Neural cell (in vitro differentiated cells): ENCODE measurements at regions not wholly inside any gene's neighbourhood (a gene's known extent, or its start where the extent isn't known, plus 50 kb on each side); places are given as distances from the start of the nearest gene placed in this dataset.

Experiments used
- H2AFZ ChIP-seq: fragments of 200-600, 300-800 bp; sonication (generic), shearing (Covaris generic); 2 replicates; pipeline ENCODE4 v1.6.0; 2014; ENCODE audit warnings: low read depth, mild to moderate bottlenecking, antibody characterized with exemption, low read length, moderate library complexity
- H3F3A ChIP-seq: fragments of 200-600 bp; shearing (Covaris generic); 2 replicates; pipeline ENCODE4 v1.6.1; 2016; ENCODE audit warnings: mild to moderate bottlenecking, moderate library complexity, mixed read lengths, antibody characterized with exemption, low read length; ENCODE audit not compliant: insufficient read depth, poor library complexity, severe bottlenecking
- H3K27ac ChIP-seq: fragments of 200-600, 300-800 bp; sonication (generic), shearing (Covaris generic); 2 replicates; pipeline ENCODE4 v1.5.1; 2014; ENCODE audit warnings: mild to moderate bottlenecking, low read length, moderate library complexity
- H3K27me3 ChIP-seq: fragments of 300-800, 200-600 bp; sonication (generic), shearing (Covaris generic); 2 replicates; pipeline ENCODE4 v1.6.0; 2014; ENCODE audit warnings: mild to moderate bottlenecking, low read depth, low read length, moderate library complexity; ENCODE audit not compliant: insufficient read depth
- H3K36me3 ChIP-seq: fragments of 300-800, 200-600 bp; sonication (generic), shearing (Covaris generic); 2 replicates; pipeline ENCODE4 v1.5.1; 2014; ENCODE audit warnings: mild to moderate bottlenecking, antibody characterized with exemption, low read length, moderate library complexity; ENCODE audit not compliant: insufficient read depth
- H3K4me2 ChIP-seq: fragments of 300-800, 200-600 bp; sonication (generic), shearing (Covaris generic); 2 replicates; pipeline ENCODE4 v1.6.0; 2014; ENCODE audit warnings: mild to moderate bottlenecking, low read length
- H3K4me3 ChIP-seq: fragments of 300-800, 200-600 bp; sonication (generic), shearing (Covaris generic); 2 replicates; pipeline ENCODE4 v1.5.1; 2014; ENCODE audit warnings: mild to moderate bottlenecking, low read length, moderate library complexity
- H3K79me2 ChIP-seq: fragments of 200-600 bp; shearing (Covaris generic); replicated peaks from 2 replicates; pipeline ENCODE4 v1.6.0; 2014; ENCODE audit warnings: mild to moderate bottlenecking, low read length, moderate library complexity; ENCODE audit not compliant: insufficient read depth
- H3K9ac ChIP-seq: fragments of 300-800, 200-600 bp; sonication (generic), shearing (Covaris generic); 2 replicates; pipeline ENCODE4 v1.6.1; 2016; ENCODE audit warnings: mild to moderate bottlenecking, low read length, mixed read lengths
- H3K9me2 ChIP-seq: fragments of 200-600 bp; shearing (Covaris generic); 2 replicates; pipeline ENCODE4 v1.6.1; 2016; ENCODE audit warnings: mild to moderate bottlenecking, low read length, mixed read lengths; ENCODE audit not compliant: insufficient read depth
- H3K9me3 ChIP-seq: fragments of 200-600, 300-800 bp; sonication (generic), shearing (Covaris generic); 2 replicates; pipeline ENCODE4 v1.6.1; 2016; ENCODE audit warnings: mild to moderate bottlenecking, mixed run types, low read length, moderate library complexity, mixed read lengths
- H4K20me1 ChIP-seq: fragments of 200-600 bp; shearing (Covaris generic); 2 replicates; pipeline ENCODE4 v1.6.1; 2016; ENCODE audit warnings: mild to moderate bottlenecking, mixed run types; ENCODE audit not compliant: insufficient read depth
- EP300 ChIP-seq: fragments of 450-650 bp; conservative IDR thresholded peaks from 2 replicates; pipeline ENCODE4 v1.6.1; 2014; ENCODE audit warnings: antibody characterized with exemption, mild to moderate bottlenecking, moderate library complexity; ENCODE audit not compliant: poor library complexity, severe bottlenecking
- EZH2 ChIP-seq: fragments of 200-600, 300-800 bp; shearing (Covaris generic), sonication (generic); IDR thresholded peaks from 2 replicates; pipeline ENCODE4 v1.6.1; 2014; ENCODE audit warnings: antibody characterized with exemption, low read length, borderline replicate concordance, mild to moderate bottlenecking; ENCODE audit not compliant: insufficient read depth, poor library complexity, severe bottlenecking
- MXI1 ChIP-seq: fragments of 450-650 bp; conservative IDR thresholded peaks from 2 replicates; pipeline ENCODE4 v1.6.1; 2014; ENCODE audit warnings: antibody characterized with exemption, mild to moderate bottlenecking; ENCODE audit not compliant: poor library complexity, severe bottlenecking
- POLR2AphosphoS5 ChIP-seq: IDR thresholded peaks from 2 replicates; pipeline ENCODE4 v1.6.1; 2012
- RAD21 ChIP-seq: fragments of 450-650 bp; conservative IDR thresholded peaks from 2 replicates; pipeline ENCODE4 v1.6.1; 2014; ENCODE audit warnings: antibody characterized with exemption, mild to moderate bottlenecking, moderate library complexity
- SMC3 ChIP-seq: fragments of 450-650 bp; conservative IDR thresholded peaks from 2 replicates; pipeline ENCODE4 v1.6.1; 2014; ENCODE audit warnings: antibody characterized with exemption, mild to moderate bottlenecking, moderate library complexity; ENCODE audit not compliant: poor library complexity
- TAF1 ChIP-seq: IDR thresholded peaks from 2 replicates; pipeline ENCODE4 v1.6.1; 2012; ENCODE audit warnings: low read depth
- TF ChIP-seq, protein P1 (sequence below): fragments of 450-650 bp; IDR thresholded peaks from 2 replicates; pipeline ENCODE4 v1.5.1; 2014; ENCODE audit warnings: antibody characterized with exemption, mild to moderate bottlenecking, moderate library complexity; ENCODE audit not compliant: poor library complexity, severe bottlenecking
- TF ChIP-seq, protein P2 (sequence below): IDR thresholded peaks from 2 replicates; pipeline ENCODE4 v1.6.1; 2012; ENCODE audit warnings: borderline replicate concordance

DNA sequence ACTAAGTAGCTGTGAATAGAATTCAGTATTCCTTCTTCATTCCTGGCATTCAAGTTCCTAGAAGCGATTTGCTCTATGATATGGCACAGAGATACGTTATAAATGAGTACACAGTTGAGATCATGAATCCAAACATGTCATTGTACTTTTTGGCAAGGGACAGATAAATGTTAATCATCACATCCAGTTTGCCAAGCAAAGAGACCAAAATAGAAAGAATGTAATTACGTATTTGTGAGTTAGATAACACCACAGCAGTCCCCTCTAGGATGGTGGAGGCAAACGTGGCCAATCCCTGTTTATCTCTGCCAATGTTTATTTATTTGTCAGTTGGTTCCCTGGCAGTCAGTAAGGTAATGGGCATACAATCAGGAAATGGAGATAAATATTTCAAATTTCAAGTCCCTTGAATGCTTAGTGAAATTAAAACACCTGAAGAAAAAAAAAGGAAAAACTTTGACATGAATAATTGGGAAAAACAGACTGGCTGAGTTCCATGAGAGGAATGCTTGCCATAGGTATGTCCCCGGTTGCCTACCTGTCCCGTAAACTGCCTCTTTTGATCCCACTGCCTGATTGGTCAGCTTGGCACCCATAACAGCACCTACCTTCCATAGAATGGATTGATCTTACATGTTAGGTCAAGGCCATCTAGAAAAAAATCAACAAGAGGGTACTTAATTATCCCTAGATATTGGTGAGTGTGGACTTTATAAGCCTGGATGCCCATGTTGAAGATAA is 451.1 kb upstream of the NETO1 start:
- Histone ChIP-seq H3K27ac (no peak overlapping the region), H3K36me3 (no peaks in the 10 kb centered on the region), H3K9me3 (no peaks in the 10 kb centered on the region), H3K4me3 (no peak overlapping the region), H3K9me2 (no peaks in the 10 kb centered on the region), H3K27me3 (no peaks in the 10 kb centered on the region), H3K79me2 (no peaks in the 10 kb centered on the region), H3K9ac (no peak overlapping the region), H3F3A (no peaks in the 10 kb centered on the region), H2AFZ (no peak overlapping the region), H3K4me2 (no peak overlapping the region), H4K20me1 (no peaks in the 10 kb centered on the region)
- no peak for TF ChIP-seq SMC3
- no peak for TF ChIP-seq MXI1
- TF ChIP-seq EZH2, result no peak
- no peak for TF ChIP-seq RAD21

DNA sequence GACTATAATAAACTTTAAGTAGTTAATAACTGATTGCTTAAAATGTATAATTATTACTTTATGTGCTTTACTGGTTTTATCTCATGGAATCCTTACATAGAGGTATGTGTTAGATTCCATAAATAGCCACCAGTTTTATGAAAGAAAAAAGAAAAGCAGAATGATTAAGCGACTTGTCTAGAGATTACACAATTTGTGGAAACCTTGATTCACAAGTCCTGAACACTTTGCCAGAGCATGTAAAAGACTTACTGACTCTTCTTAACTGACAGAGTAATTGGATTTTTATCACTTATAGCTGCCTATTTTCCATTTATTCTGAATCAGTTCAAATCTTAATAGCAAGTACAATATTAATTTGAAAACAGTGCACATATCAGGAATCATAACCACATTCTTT is 448.7 kb upstream of the NETO1 start:
- Histone ChIP-seq H3F3A (no peaks in the 10 kb centered on the region), H3K9me3 (no peaks in the 10 kb centered on the region), H3K27me3 (no peaks in the 10 kb centered on the region), H3K79me2 (no peaks in the 10 kb centered on the region), H3K36me3 (no peaks in the 10 kb centered on the region), H3K4me3 (no peak overlapping the region), H2AFZ (no peak overlapping the region), H3K4me2 (no peak overlapping the region), H3K9ac (no peak overlapping the region), H3K27ac (no peak overlapping the region), H4K20me1 (no peaks in the 10 kb centered on the region), H3K9me2 (no peaks in the 10 kb centered on the region)
- TF ChIP-seq SMC3, result no peak
- TF ChIP-seq, protein P1, sequence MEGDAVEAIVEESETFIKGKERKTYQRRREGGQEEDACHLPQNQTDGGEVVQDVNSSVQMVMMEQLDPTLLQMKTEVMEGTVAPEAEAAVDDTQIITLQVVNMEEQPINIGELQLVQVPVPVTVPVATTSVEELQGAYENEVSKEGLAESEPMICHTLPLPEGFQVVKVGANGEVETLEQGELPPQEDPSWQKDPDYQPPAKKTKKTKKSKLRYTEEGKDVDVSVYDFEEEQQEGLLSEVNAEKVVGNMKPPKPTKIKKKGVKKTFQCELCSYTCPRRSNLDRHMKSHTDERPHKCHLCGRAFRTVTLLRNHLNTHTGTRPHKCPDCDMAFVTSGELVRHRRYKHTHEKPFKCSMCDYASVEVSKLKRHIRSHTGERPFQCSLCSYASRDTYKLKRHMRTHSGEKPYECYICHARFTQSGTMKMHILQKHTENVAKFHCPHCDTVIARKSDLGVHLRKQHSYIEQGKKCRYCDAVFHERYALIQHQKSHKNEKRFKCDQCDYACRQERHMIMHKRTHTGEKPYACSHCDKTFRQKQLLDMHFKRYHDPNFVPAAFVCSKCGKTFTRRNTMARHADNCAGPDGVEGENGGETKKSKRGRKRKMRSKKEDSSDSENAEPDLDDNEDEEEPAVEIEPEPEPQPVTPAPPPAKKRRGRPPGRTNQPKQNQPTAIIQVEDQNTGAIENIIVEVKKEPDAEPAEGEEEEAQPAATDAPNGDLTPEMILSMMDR, result no peak
- TF ChIP-seq RAD21, result no peak
- TF ChIP-seq TAF1, result no peak
- TF ChIP-seq, protein P2, sequence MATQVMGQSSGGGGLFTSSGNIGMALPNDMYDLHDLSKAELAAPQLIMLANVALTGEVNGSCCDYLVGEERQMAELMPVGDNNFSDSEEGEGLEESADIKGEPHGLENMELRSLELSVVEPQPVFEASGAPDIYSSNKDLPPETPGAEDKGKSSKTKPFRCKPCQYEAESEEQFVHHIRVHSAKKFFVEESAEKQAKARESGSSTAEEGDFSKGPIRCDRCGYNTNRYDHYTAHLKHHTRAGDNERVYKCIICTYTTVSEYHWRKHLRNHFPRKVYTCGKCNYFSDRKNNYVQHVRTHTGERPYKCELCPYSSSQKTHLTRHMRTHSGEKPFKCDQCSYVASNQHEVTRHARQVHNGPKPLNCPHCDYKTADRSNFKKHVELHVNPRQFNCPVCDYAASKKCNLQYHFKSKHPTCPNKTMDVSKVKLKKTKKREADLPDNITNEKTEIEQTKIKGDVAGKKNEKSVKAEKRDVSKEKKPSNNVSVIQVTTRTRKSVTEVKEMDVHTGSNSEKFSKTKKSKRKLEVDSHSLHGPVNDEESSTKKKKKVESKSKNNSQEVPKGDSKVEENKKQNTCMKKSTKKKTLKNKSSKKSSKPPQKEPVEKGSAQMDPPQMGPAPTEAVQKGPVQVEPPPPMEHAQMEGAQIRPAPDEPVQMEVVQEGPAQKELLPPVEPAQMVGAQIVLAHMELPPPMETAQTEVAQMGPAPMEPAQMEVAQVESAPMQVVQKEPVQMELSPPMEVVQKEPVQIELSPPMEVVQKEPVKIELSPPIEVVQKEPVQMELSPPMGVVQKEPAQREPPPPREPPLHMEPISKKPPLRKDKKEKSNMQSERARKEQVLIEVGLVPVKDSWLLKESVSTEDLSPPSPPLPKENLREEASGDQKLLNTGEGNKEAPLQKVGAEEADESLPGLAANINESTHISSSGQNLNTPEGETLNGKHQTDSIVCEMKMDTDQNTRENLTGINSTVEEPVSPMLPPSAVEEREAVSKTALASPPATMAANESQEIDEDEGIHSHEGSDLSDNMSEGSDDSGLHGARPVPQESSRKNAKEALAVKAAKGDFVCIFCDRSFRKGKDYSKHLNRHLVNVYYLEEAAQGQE, result no peak
- no peak for TF ChIP-seq EP300
- TF ChIP-seq EZH2, result no peak
- TF ChIP-seq MXI1, result no peak
- TF ChIP-seq POLR2AphosphoS5, result no peak
